Fibroblast of skin of right biceps (primary cell): ENCODE measurements at regions not wholly inside any gene's neighbourhood (a gene's known extent, or its start where the extent isn't known, plus 50 kb on each side); places are given as distances from the start of the nearest gene placed in this dataset.

ENCODE experiments used
- DNase-seq: peaks from one replicate; pipeline ENCODE4 v3.0.0-alpha.2; 2013

- DNase-seq: no peak
Measured at GRCh38 chr13:63699948-63700347, 2284.3 kb upstream of the PCDH20 start.

- peak; percentile 61 for DNase-seq
Measured at GRCh38 chr13:63696055-63696454, 2280.4 kb upstream of the PCDH20 start.

- no peak for DNase-seq
Measured at GRCh38 chr13:63693696-63694095, 2278.0 kb upstream of the PCDH20 start.

GRCh38 chr13:63691474-63691873 lies 2275.8 kb upstream of the PCDH20 start:
- no peak for DNase-seq

- DNase-seq: peak; percentile 6
Measured at GRCh38 chr13:63690672-63691071, 2275.0 kb upstream of the PCDH20 start.

- no peak for DNase-seq
Measured at GRCh38 chr13:63684822-63685221, 2269.2 kb upstream of the PCDH20 start.

- no peak for DNase-seq
Measured at GRCh38 chr13:63680704-63681103, 2265.1 kb upstream of the PCDH20 start.

- DNase-seq: no peak
Measured at GRCh38 chr13:63671296-63671695, 2255.6 kb upstream of the PCDH20 start.

GRCh38 chr13:63651394-63651793 lies 2235.7 kb upstream of the PCDH20 start:
- DNase-seq: no peak

GRCh38 chr13:63643543-63643942 lies 2227.9 kb upstream of the PCDH20 start:
- peak; percentile 4 for DNase-seq

- no peak for DNase-seq
Measured at GRCh38 chr13:63636316-63636993, 2220.8 kb upstream of the PCDH20 start.

GRCh38 chr13:63632321-63632720 lies 2216.7 kb upstream of the PCDH20 start:
- no peak for DNase-seq

GRCh38 chr13:63631006-63631405 lies 2215.4 kb upstream of the PCDH20 start:
- DNase-seq: no peak

- DNase-seq: no peak
Measured at GRCh38 chr13:63629591-63629990, 2213.9 kb upstream of the PCDH20 start.

GRCh38 chr13:63628310-63628709 lies 2212.7 kb upstream of the PCDH20 start:
- DNase-seq: no peak

- DNase-seq: peak; percentile 55
Measured at GRCh38 chr13:63625869-63626268, 2210.2 kb upstream of the PCDH20 start.

GRCh38 chr13:63614874-63615612 lies 2199.4 kb upstream of the PCDH20 start:
- DNase-seq: no peak

GRCh38 chr13:63607153-63607552 lies 2191.5 kb upstream of the PCDH20 start:
- DNase-seq: no peak

GRCh38 chr13:63605962-63606361 lies 2190.3 kb upstream of the PCDH20 start:
- peak; percentile 5 for DNase-seq

- DNase-seq: no peak
Measured at GRCh38 chr13:63605403-63605802, 2189.8 kb upstream of the PCDH20 start.

GRCh38 chr13:63595811-63596210 lies 2180.2 kb upstream of the PCDH20 start:
- DNase-seq: no peak

GRCh38 chr13:63586467-63586866 lies 2170.8 kb upstream of the PCDH20 start:
- DNase-seq: no peak

GRCh38 chr13:63578796-63579195 lies 2163.1 kb upstream of the PCDH20 start:
- no peak for DNase-seq

GRCh38 chr13:63567031-63567430 lies 2151.4 kb upstream of the PCDH20 start:
- no peak for DNase-seq

- no peak for DNase-seq
Measured at GRCh38 chr13:63554157-63554556, 2138.5 kb upstream of the PCDH20 start.
